GM12878 (cell line): ENCODE measurements at regions not wholly inside any gene's neighbourhood (a gene's known extent, or its start where the extent isn't known, plus 50 kb on each side); places are given as distances from the start of the nearest gene placed in this dataset.

ENCODE experiments used
- ATAC-seq: fragments of 200-7000 bp; cut with Tn5 transposase; 3 replicates; pipeline ENCODE4 v1.9.1; 2020; ENCODE audit warnings: mild to moderate bottlenecking, moderate library complexity
- BruUV-seq: library from RNA; stranded (reverse); fragments of 400-500 nt; replicated peaks from 2 replicates; lab custom pipeline; 2021; lab: Mats Ljungman, UMichigan
- CTCF ChIA-PET: fragments of 300-600 bp; sonication (Branson Sonifier 250); formaldehyde crosslinking; extraction: SDS; loops from one replicate; lab custom pipeline; 2021; ENCODE audit warnings: inconsistent platforms; lab: Yijun Ruan, JAX
- POLR2A ChIA-PET: fragments of 350-600 bp; formaldehyde crosslinking; extraction: SDS; loops from one replicate; lab custom pipeline; 2021; ENCODE audit warnings: inconsistent platforms; lab: Charles Lee
- RAD21 ChIA-PET: fragments of 300-600 bp; sonication (Branson Sonifier 250); formaldehyde crosslinking; loops from one replicate; lab custom pipeline; 2023; ENCODE audit warnings: antibody characterized with exemption; ENCODE audit not compliant: unreplicated experiment; lab: Charles Lee
- SMC1A ChIA-PET: fragments of 300-600 bp; sonication (Branson Sonifier 250); formaldehyde crosslinking; loops from one replicate; lab custom pipeline; 2023; ENCODE audit not compliant: unreplicated experiment, uncharacterized antibody; lab: Charles Lee
- DNase-seq: peaks from one replicate; pipeline ENCODE4 v3.0.0-alpha.2; 2011; ENCODE audit warnings: low read depth, low spot score
- FAIRE-seq: peaks from 3 replicates; lab custom pipeline; 2011; peaks lifted over from hg19 to GRCh38; lab: Jason Lieb, UNC
- H2AFZ ChIP-seq: 2 replicates; pipeline ENCODE4 v1.6.0; 2011; ENCODE audit warnings: low read depth, low read length, control low read depth; ENCODE audit not compliant: control insufficient read depth
- H3K27ac ChIP-seq: 2 replicates; pipeline ENCODE4 v1.5.1; 2011; ENCODE audit warnings: control low read depth; ENCODE audit not compliant: control insufficient read depth, insufficient read depth
- H3K27me3 ChIP-seq, 2 experiments: replicated peaks in 1 of 2; 2 replicates each; pipeline versions ENCODE4 v1.6.0 to v1.6.1; 2011; ENCODE audit warnings: low read length in 1 of 2; ENCODE audit not compliant: control insufficient read depth in 2 of 2, insufficient read depth in 2 of 2
- H3K36me3 ChIP-seq, 2 experiments: 2 replicates each; pipeline ENCODE4 v1.5.1; 2011; ENCODE audit warnings: low read length in 1 of 2; ENCODE audit not compliant: control insufficient read depth in 2 of 2, insufficient read depth in 2 of 2
- H3K4me1 ChIP-seq: 2 replicates; pipeline ENCODE4 v1.6.1; 2011; ENCODE audit warnings: mild to moderate bottlenecking, low read length, moderate library complexity, mixed read lengths; ENCODE audit not compliant: control insufficient read depth, insufficient read depth
- H3K4me2 ChIP-seq: 2 replicates; pipeline ENCODE4 v1.6.0; 2011; ENCODE audit warnings: control low read depth; ENCODE audit not compliant: control insufficient read depth, insufficient read depth
- H3K4me3 ChIP-seq: fragments of 200-600 bp; sonication (generic); 2 replicates; pipeline ENCODE4 v1.5.1; 2016
- H3K79me2 ChIP-seq: 2 replicates; pipeline ENCODE4 v1.6.0; 2011; ENCODE audit warnings: low read length; ENCODE audit not compliant: control insufficient read depth, insufficient read depth
- H3K9ac ChIP-seq: 2 replicates; pipeline ENCODE4 v1.8.0; 2011; ENCODE audit warnings: low read length, control low read depth, mixed read lengths; ENCODE audit not compliant: control insufficient read depth, insufficient read depth
- H3K9me3 ChIP-seq: replicated peaks from 3 replicates; pipeline ENCODE4 v1.5.1; 2011; ENCODE audit warnings: mild to moderate bottlenecking, low read length; ENCODE audit not compliant: control insufficient read depth, insufficient read depth
- H4K20me1 ChIP-seq: 2 replicates; pipeline ENCODE4 v1.6.0; 2011; ENCODE audit not compliant: control insufficient read depth, insufficient read depth
- CBX3 ChIP-seq: fragments of 200-600 bp; sonication (generic); IDR thresholded peaks from 2 replicates; pipeline ENCODE4 v1.6.1; 2016; ENCODE audit warnings: low read depth, borderline replicate concordance
- CHD1 ChIP-seq: IDR thresholded peaks from 2 replicates; pipeline ENCODE4 v1.6.1; 2012; ENCODE audit warnings: low read depth, low read length, improper control_type of control experiment
- CREM ChIP-seq: IDR thresholded peaks from 2 replicates; pipeline ENCODE4 v1.6.1; 2014; ENCODE audit warnings: antibody characterized with exemption, low read depth
- E2F8 ChIP-seq: fragments of 450-650 bp; IDR thresholded peaks from 2 replicates; pipeline ENCODE4 v1.6.1; 2018; ENCODE audit warnings: mild to moderate bottlenecking, low read depth, moderate library complexity; ENCODE audit not compliant: partially characterized antibody
- EZH2 ChIP-seq: IDR thresholded peaks from 2 replicates; pipeline ENCODE4 v1.6.1; 2012; ENCODE audit warnings: low read depth, mild to moderate bottlenecking, control low read depth, inconsistent platforms, low read length, borderline replicate concordance; ENCODE audit not compliant: control insufficient read depth
- FOXK2 ChIP-seq: fragments of 450-650 bp; IDR thresholded peaks from 2 replicates; pipeline ENCODE4 v1.6.1; 2017; ENCODE audit warnings: mild to moderate bottlenecking, moderate library complexity
- JUND ChIP-seq: IDR thresholded peaks from 2 replicates; pipeline ENCODE4 v1.6.1; 2012; ENCODE audit warnings: low read depth, mild to moderate bottlenecking, low read length, improper control_type of control experiment, moderate library complexity
- MYC ChIP-seq: IDR thresholded peaks from 2 replicates; pipeline ENCODE4 v1.6.1; 2011; ENCODE audit warnings: mild to moderate bottlenecking, low read length, moderate library complexity, inconsistent platforms; ENCODE audit not compliant: insufficient read depth, insufficient replicate concordance, insufficient read length, severe bottlenecking
- NBN ChIP-seq: fragments of 450-650 bp; IDR thresholded peaks from 2 replicates; pipeline ENCODE4 v1.6.1; 2016
- NR2C1 ChIP-seq: fragments of 450-650 bp; IDR thresholded peaks from 2 replicates; pipeline ENCODE4 v1.6.1; 2017; ENCODE audit warnings: antibody characterized with exemption, mild to moderate bottlenecking, moderate library complexity
- RAD21 ChIP-seq: IDR thresholded peaks from 2 replicates; pipeline ENCODE4 v1.6.1; 2011; ENCODE audit warnings: mild to moderate bottlenecking, low read depth, low read length, moderate library complexity; ENCODE audit not compliant: insufficient read depth
- ZNF207 ChIP-seq: fragments of 450-650 bp; IDR thresholded peaks from 2 replicates; pipeline ENCODE4 v1.6.1; 2014; ENCODE audit warnings: antibody characterized with exemption, mild to moderate bottlenecking, borderline replicate concordance
- WGBS: methylation state at CpG from one replicate; pipeline ENCODE4 v1.1.6; 2016; ENCODE audit warnings: low lambda C conversion rate; ENCODE audit not compliant: insufficient replicate concordance, insufficient coverage; ENCODE audit errors: missing lambda C conversion rate; 5-methylcytosine and 5-hydroxymethylcytosine counted together
- in situ Hi-C: fragments of 300-500 bp; cut with MboI; formaldehyde crosslinking; loops from 9 replicates; pipeline ENCODE4 v1.14.3; 2018; ENCODE audit warnings: mixed read lengths
- intact Hi-C: fragments of 100-400 bp; cut with micrococcal nuclease; formaldehyde crosslinking; loops from one replicate; pipeline ENCODE4 v1.14.2; 2022; ENCODE audit not compliant: unreplicated experiment
- TF ChIP-seq, protein P1 (sequence below): fragments of 450-650 bp; IDR thresholded peaks from 2 replicates; pipeline ENCODE4 v1.6.1; 2017; ENCODE audit warnings: borderline replicate concordance
- TF ChIP-seq, protein P2 (sequence below): fragments of 450-650 bp; IDR thresholded peaks from 2 replicates; pipeline ENCODE4 v1.6.1; 2017; ENCODE audit warnings: mild to moderate bottlenecking, moderate library complexity
- TF ChIP-seq, protein P3 (sequence below): fragments of 150-350 bp; IDR thresholded peaks from 2 replicates; pipeline ENCODE4 v1.6.1; 2014; ENCODE audit warnings: mild to moderate bottlenecking, low read depth, low read length

GRCh38 chr21:9763306-9763705 is 758.1 kb upstream of the TPTE start:
- POLR2A ChIA-PET: no interaction called here
- H3K4me2 ChIP-seq: no peak overlapping the region
- no peaks in the 10 kb centered on the region for H3K27me3 ChIP-seq
- H3K4me1 ChIP-seq: no peaks in the 10 kb centered on the region
- H2AFZ ChIP-seq: no peak overlapping the region
- no TSS peak for BruUV-seq
- in situ Hi-C loops: no loop called here
- TF ChIP-seq CHD1: no peak
- TF ChIP-seq JUND: no peak
- no peak for TF ChIP-seq RAD21
- TF ChIP-seq ZNF207: no peak
- TF ChIP-seq, protein P1, sequence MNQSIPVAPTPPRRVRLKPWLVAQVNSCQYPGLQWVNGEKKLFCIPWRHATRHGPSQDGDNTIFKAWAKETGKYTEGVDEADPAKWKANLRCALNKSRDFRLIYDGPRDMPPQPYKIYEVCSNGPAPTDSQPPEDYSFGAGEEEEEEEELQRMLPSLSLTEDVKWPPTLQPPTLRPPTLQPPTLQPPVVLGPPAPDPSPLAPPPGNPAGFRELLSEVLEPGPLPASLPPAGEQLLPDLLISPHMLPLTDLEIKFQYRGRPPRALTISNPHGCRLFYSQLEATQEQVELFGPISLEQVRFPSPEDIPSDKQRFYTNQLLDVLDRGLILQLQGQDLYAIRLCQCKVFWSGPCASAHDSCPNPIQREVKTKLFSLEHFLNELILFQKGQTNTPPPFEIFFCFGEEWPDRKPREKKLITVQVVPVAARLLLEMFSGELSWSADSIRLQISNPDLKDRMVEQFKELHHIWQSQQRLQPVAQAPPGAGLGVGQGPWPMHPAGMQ: no peak
- no peak for TF ChIP-seq EZH2
- no peak for TF ChIP-seq NR2C1
- no peak for TF ChIP-seq NBN
- no peak for TF ChIP-seq CBX3
- TF ChIP-seq CREM: no peak
- no peak for TF ChIP-seq MYC
- TF ChIP-seq FOXK2: no peak
- no peak for TF ChIP-seq E2F8
- TF ChIP-seq, protein P2, sequence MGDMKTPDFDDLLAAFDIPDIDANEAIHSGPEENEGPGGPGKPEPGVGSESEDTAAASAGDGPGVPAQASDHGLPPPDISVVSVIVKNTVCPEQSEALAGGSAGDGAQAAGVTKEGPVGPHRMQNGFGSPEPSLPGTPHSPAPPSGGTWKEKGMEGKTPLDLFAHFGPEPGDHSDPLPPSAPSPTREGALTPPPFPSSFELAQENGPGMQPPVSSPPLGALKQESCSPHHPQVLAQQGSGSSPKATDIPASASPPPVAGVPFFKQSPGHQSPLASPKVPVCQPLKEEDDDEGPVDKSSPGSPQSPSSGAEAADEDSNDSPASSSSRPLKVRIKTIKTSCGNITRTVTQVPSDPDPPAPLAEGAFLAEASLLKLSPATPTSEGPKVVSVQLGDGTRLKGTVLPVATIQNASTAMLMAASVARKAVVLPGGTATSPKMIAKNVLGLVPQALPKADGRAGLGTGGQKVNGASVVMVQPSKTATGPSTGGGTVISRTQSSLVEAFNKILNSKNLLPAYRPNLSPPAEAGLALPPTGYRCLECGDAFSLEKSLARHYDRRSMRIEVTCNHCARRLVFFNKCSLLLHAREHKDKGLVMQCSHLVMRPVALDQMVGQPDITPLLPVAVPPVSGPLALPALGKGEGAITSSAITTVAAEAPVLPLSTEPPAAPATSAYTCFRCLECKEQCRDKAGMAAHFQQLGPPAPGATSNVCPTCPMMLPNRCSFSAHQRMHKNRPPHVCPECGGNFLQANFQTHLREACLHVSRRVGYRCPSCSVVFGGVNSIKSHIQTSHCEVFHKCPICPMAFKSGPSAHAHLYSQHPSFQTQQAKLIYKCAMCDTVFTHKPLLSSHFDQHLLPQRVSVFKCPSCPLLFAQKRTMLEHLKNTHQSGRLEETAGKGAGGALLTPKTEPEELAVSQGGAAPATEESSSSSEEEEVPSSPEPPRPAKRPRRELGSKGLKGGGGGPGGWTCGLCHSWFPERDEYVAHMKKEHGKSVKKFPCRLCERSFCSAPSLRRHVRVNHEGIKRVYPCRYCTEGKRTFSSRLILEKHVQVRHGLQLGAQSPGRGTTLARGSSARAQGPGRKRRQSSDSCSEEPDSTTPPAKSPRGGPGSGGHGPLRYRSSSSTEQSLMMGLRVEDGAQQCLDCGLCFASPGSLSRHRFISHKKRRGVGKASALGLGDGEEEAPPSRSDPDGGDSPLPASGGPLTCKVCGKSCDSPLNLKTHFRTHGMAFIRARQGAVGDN: no peak
- TF ChIP-seq, protein P3, sequence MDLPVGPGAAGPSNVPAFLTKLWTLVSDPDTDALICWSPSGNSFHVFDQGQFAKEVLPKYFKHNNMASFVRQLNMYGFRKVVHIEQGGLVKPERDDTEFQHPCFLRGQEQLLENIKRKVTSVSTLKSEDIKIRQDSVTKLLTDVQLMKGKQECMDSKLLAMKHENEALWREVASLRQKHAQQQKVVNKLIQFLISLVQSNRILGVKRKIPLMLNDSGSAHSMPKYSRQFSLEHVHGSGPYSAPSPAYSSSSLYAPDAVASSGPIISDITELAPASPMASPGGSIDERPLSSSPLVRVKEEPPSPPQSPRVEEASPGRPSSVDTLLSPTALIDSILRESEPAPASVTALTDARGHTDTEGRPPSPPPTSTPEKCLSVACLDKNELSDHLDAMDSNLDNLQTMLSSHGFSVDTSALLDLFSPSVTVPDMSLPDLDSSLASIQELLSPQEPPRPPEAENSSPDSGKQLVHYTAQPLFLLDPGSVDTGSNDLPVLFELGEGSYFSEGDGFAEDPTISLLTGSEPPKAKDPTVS: no peak
- no peaks in the 10 kb centered on the region for H4K20me1 ChIP-seq
- peaks cover 5% of the 10 kb centered on the region; the same call in 1 of the 3 replicates for H3K9me3 ChIP-seq
- no peak overlapping the region for H3K27ac ChIP-seq
- WGBS: 28% methylated on average over 3 of the region's 3 CpGs
- intact Hi-C loops: no loop called here
- no peaks in the 10 kb centered on the region for H3K36me3 ChIP-seq
- H3K79me2 ChIP-seq: no peaks in the 10 kb centered on the region
- DNase-seq: no peak
- ATAC-seq: no peak
- no peak overlapping the region for H3K9ac ChIP-seq
- no peak for FAIRE-seq
- H3K4me3 ChIP-seq: no peak overlapping the region
- CTCF ChIA-PET: no interaction called here
- RAD21 ChIA-PET: no interaction called here
- SMC1A ChIA-PET: no interaction called here
